Neural cell (in vitro differentiated cells): ENCODE measurements at regions not wholly inside any gene's neighbourhood (a gene's known extent, or its start where the extent isn't known, plus 50 kb on each side); places are given as distances from the start of the nearest gene placed in this dataset.

Experiments
- H2AFZ ChIP-seq: fragments of 200-600, 300-800 bp; sonication (generic), shearing (Covaris generic); 2 replicates; pipeline ENCODE4 v1.6.0; 2014; ENCODE audit warnings: low read depth, mild to moderate bottlenecking, antibody characterized with exemption, low read length, moderate library complexity
- H3F3A ChIP-seq: fragments of 200-600 bp; shearing (Covaris generic); 2 replicates; pipeline ENCODE4 v1.6.1; 2016; ENCODE audit warnings: mild to moderate bottlenecking, moderate library complexity, mixed read lengths, antibody characterized with exemption, low read length; ENCODE audit not compliant: insufficient read depth, poor library complexity, severe bottlenecking
- H3K27ac ChIP-seq: fragments of 200-600, 300-800 bp; sonication (generic), shearing (Covaris generic); 2 replicates; pipeline ENCODE4 v1.5.1; 2014; ENCODE audit warnings: mild to moderate bottlenecking, low read length, moderate library complexity
- H3K27me3 ChIP-seq: fragments of 300-800, 200-600 bp; sonication (generic), shearing (Covaris generic); 2 replicates; pipeline ENCODE4 v1.6.0; 2014; ENCODE audit warnings: mild to moderate bottlenecking, low read depth, low read length, moderate library complexity; ENCODE audit not compliant: insufficient read depth
- H3K36me3 ChIP-seq: fragments of 300-800, 200-600 bp; sonication (generic), shearing (Covaris generic); 2 replicates; pipeline ENCODE4 v1.5.1; 2014; ENCODE audit warnings: mild to moderate bottlenecking, antibody characterized with exemption, low read length, moderate library complexity; ENCODE audit not compliant: insufficient read depth
- H3K4me2 ChIP-seq: fragments of 300-800, 200-600 bp; sonication (generic), shearing (Covaris generic); 2 replicates; pipeline ENCODE4 v1.6.0; 2014; ENCODE audit warnings: mild to moderate bottlenecking, low read length
- H3K4me3 ChIP-seq: fragments of 300-800, 200-600 bp; sonication (generic), shearing (Covaris generic); 2 replicates; pipeline ENCODE4 v1.5.1; 2014; ENCODE audit warnings: mild to moderate bottlenecking, low read length, moderate library complexity
- H3K79me2 ChIP-seq: fragments of 200-600 bp; shearing (Covaris generic); replicated peaks from 2 replicates; pipeline ENCODE4 v1.6.0; 2014; ENCODE audit warnings: mild to moderate bottlenecking, low read length, moderate library complexity; ENCODE audit not compliant: insufficient read depth
- H3K9ac ChIP-seq: fragments of 300-800, 200-600 bp; sonication (generic), shearing (Covaris generic); 2 replicates; pipeline ENCODE4 v1.6.1; 2016; ENCODE audit warnings: mild to moderate bottlenecking, low read length, mixed read lengths
- H3K9me2 ChIP-seq: fragments of 200-600 bp; shearing (Covaris generic); 2 replicates; pipeline ENCODE4 v1.6.1; 2016; ENCODE audit warnings: mild to moderate bottlenecking, low read length, mixed read lengths; ENCODE audit not compliant: insufficient read depth
- H3K9me3 ChIP-seq: fragments of 200-600, 300-800 bp; sonication (generic), shearing (Covaris generic); 2 replicates; pipeline ENCODE4 v1.6.1; 2016; ENCODE audit warnings: mild to moderate bottlenecking, mixed run types, low read length, moderate library complexity, mixed read lengths
- H4K20me1 ChIP-seq: fragments of 200-600 bp; shearing (Covaris generic); 2 replicates; pipeline ENCODE4 v1.6.1; 2016; ENCODE audit warnings: mild to moderate bottlenecking, mixed run types; ENCODE audit not compliant: insufficient read depth
- CTCF ChIP-seq: fragments of 450-650 bp; IDR thresholded peaks from 2 replicates; pipeline ENCODE4 v1.5.1; 2014; ENCODE audit warnings: antibody characterized with exemption, mild to moderate bottlenecking, moderate library complexity; ENCODE audit not compliant: poor library complexity, severe bottlenecking
- EP300 ChIP-seq: fragments of 450-650 bp; conservative IDR thresholded peaks from 2 replicates; pipeline ENCODE4 v1.6.1; 2014; ENCODE audit warnings: antibody characterized with exemption, mild to moderate bottlenecking, moderate library complexity; ENCODE audit not compliant: poor library complexity, severe bottlenecking
- EZH2 ChIP-seq: fragments of 200-600, 300-800 bp; shearing (Covaris generic), sonication (generic); IDR thresholded peaks from 2 replicates; pipeline ENCODE4 v1.6.1; 2014; ENCODE audit warnings: antibody characterized with exemption, low read length, borderline replicate concordance, mild to moderate bottlenecking; ENCODE audit not compliant: insufficient read depth, poor library complexity, severe bottlenecking
- MXI1 ChIP-seq: fragments of 450-650 bp; conservative IDR thresholded peaks from 2 replicates; pipeline ENCODE4 v1.6.1; 2014; ENCODE audit warnings: antibody characterized with exemption, mild to moderate bottlenecking; ENCODE audit not compliant: poor library complexity, severe bottlenecking
- POLR2AphosphoS5 ChIP-seq: IDR thresholded peaks from 2 replicates; pipeline ENCODE4 v1.6.1; 2012
- RAD21 ChIP-seq: fragments of 450-650 bp; conservative IDR thresholded peaks from 2 replicates; pipeline ENCODE4 v1.6.1; 2014; ENCODE audit warnings: antibody characterized with exemption, mild to moderate bottlenecking, moderate library complexity
- REST ChIP-seq: IDR thresholded peaks from 2 replicates; pipeline ENCODE4 v1.6.1; 2012; ENCODE audit warnings: borderline replicate concordance
- SMC3 ChIP-seq: fragments of 450-650 bp; conservative IDR thresholded peaks from 2 replicates; pipeline ENCODE4 v1.6.1; 2014; ENCODE audit warnings: antibody characterized with exemption, mild to moderate bottlenecking, moderate library complexity; ENCODE audit not compliant: poor library complexity
- TAF1 ChIP-seq: IDR thresholded peaks from 2 replicates; pipeline ENCODE4 v1.6.1; 2012; ENCODE audit warnings: low read depth

GRCh38 chrX:68922013-68922412 lies 93.2 kb downstream of the EFNB1 start:
- Histone ChIP-seq H3F3A (no peaks in the 10 kb centered on the region), H3K36me3 (no peaks in the 10 kb centered on the region), H3K9ac (no peak overlapping the region), H4K20me1 (no peaks in the 10 kb centered on the region), H3K9me3 (no peaks in the 10 kb centered on the region), H3K79me2 (no peaks in the 10 kb centered on the region), H3K27ac (no peak overlapping the region), H3K4me2 (no peak overlapping the region), H3K9me2 (no peaks in the 10 kb centered on the region), H3K4me3 (no peak overlapping the region), H2AFZ (no peak overlapping the region), H3K27me3 (no peaks in the 10 kb centered on the region)
- TF ChIP-seq POLR2AphosphoS5 (no peak), RAD21 (no peak), CTCF (no peak), SMC3 (no peak), EZH2 (no peak), EP300 (no peak), MXI1 (no peak), TAF1 (no peak), REST (no peak)

- H3K9me2 ChIP-seq = no peaks in the 10 kb centered on the region
- H3K9ac ChIP-seq = no peak overlapping the region
- H3K4me3 ChIP-seq = no peak overlapping the region
- H4K20me1 ChIP-seq = no peaks in the 10 kb centered on the region
- TF ChIP-seq REST (no peak), TAF1 (no peak), SMC3 (no peak), RAD21 (no peak), EZH2 (no peak), CTCF (no peak), EP300 (no peak)
- H3K36me3 ChIP-seq = no peaks in the 10 kb centered on the region
- no peak overlapping the region for H3K4me2 ChIP-seq
- no peak overlapping the region for H2AFZ ChIP-seq
- no peak overlapping the region for H3K27ac ChIP-seq
- no peaks in the 10 kb centered on the region for H3F3A ChIP-seq
- H3K27me3 ChIP-seq = no peaks in the 10 kb centered on the region
- H3K9me3 ChIP-seq = no peaks in the 10 kb centered on the region
- H3K79me2 ChIP-seq = no peaks in the 10 kb centered on the region
These were observed 91.7 kb downstream of the EFNB1 start for GRCh38 chrX:68920561-68920960.
